ENCODE measurements at regions not wholly inside any gene's neighbourhood (a gene's known extent, or its start where the extent isn't known, plus 50 kb on each side); places are given as distances from the start of the nearest gene placed in this dataset.
"Not testable (repeated sequence)": the region's sequence is repeated elsewhere in the genome, so short reads cannot be mapped to it uniquely, and the experiment has no call there.

GRCh38 chr10:63836666-63837442 lies 315.7 kb downstream of the REEP3 start:
- no peak for DNase-seq (ENCODE audit: low read depth)

- DNase-seq (ENCODE audit: low read depth), result no peak
Measured at GRCh38 chr10:63841761-63842160, 320.6 kb downstream of the REEP3 start.

- DNase-seq (ENCODE audit: low read depth), result no peak
Measured at GRCh38 chr10:63843107-63843506, 321.9 kb downstream of the REEP3 start.

GRCh38 chr10:63848871-63849270 lies 327.7 kb downstream of the REEP3 start:
- not testable (repeated sequence) for DNase-seq (ENCODE audit: low read depth)

GRCh38 chr10:63862860-63863259 lies 341.7 kb downstream of the REEP3 start:
- DNase-seq (ENCODE audit: low read depth), result no peak

GRCh38 chr10:63865210-63865609 lies 344.0 kb downstream of the REEP3 start:
- no peak for DNase-seq (ENCODE audit: low read depth)

- peak; percentile 67 for DNase-seq (ENCODE audit: low read depth)
Measured at GRCh38 chr10:63866075-63866746, 345.0 kb downstream of the REEP3 start.

- no peak for DNase-seq (ENCODE audit: low read depth)
Measured at GRCh38 chr10:63866747-63867140, 345.5 kb downstream of the REEP3 start.

- no peak for DNase-seq (ENCODE audit: low read depth)
Measured at GRCh38 chr10:63878428-63878827, 357.2 kb downstream of the REEP3 start.

GRCh38 chr10:63883861-63884260 lies 362.7 kb downstream of the REEP3 start:
- DNase-seq (ENCODE audit: low read depth), result no peak

- no peak for DNase-seq (ENCODE audit: low read depth)
Measured at GRCh38 chr10:63884426-63884825, 363.2 kb downstream of the REEP3 start.

GRCh38 chr10:63885156-63885555 lies 364.0 kb downstream of the REEP3 start:
- DNase-seq (ENCODE audit: low read depth), result no peak

GRCh38 chr10:63886281-63887022 lies 365.3 kb downstream of the REEP3 start:
- no peak for DNase-seq (ENCODE audit: low read depth)

GRCh38 chr10:63887023-63887589 lies 365.9 kb downstream of the REEP3 start:
- DNase-seq (ENCODE audit: low read depth), result no peak

GRCh38 chr10:63887600-63888370 lies 366.6 kb downstream of the REEP3 start:
- no peak for DNase-seq (ENCODE audit: low read depth)

- DNase-seq (ENCODE audit: low read depth), result no peak
Measured at GRCh38 chr10:63889803-63890202, 368.6 kb downstream of the REEP3 start.

GRCh38 chr10:63896992-63897391 lies 375.8 kb downstream of the REEP3 start:
- no peak for DNase-seq (ENCODE audit: low read depth)

- DNase-seq (ENCODE audit: low read depth), result no peak
Measured at GRCh38 chr10:63899673-63900300, 378.6 kb downstream of the REEP3 start.

- DNase-seq (ENCODE audit: low read depth), result no peak
Measured at GRCh38 chr10:63901228-63901627, 380.0 kb downstream of the REEP3 start.

- DNase-seq (ENCODE audit: low read depth), result peak; percentile 67
Measured at GRCh38 chr10:63901881-63902280, 380.7 kb downstream of the REEP3 start.

GRCh38 chr10:63910806-63911205 lies 389.6 kb downstream of the REEP3 start:
- DNase-seq (ENCODE audit: low read depth), result no peak
